ENCODE measurements at regions not wholly inside any gene's neighbourhood (a gene's known extent, or its start where the extent isn't known, plus 50 kb on each side); places are given as distances from the start of the nearest gene placed in this dataset.

DNA sequence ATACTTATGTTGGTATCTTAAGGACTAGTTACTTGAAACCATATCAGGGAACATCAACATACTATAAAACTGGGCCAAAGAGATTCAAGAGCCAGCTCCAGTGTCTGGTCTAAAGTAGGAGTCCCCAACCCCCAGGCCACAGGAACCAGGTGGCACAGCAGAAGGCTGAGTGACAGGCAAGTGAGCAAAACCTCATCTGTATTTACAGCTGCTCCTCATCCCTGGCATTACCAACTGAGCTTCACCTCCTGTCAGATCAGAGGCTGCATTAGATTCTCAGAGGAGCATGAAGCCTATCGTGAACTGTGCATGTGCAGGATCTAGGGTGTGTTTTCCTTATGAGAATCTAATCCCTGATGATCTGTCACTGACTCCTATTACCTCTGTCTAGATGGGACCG lies 581.6 kb upstream of the CDH9 start:
- TF ChIP-seq, protein P1, sequence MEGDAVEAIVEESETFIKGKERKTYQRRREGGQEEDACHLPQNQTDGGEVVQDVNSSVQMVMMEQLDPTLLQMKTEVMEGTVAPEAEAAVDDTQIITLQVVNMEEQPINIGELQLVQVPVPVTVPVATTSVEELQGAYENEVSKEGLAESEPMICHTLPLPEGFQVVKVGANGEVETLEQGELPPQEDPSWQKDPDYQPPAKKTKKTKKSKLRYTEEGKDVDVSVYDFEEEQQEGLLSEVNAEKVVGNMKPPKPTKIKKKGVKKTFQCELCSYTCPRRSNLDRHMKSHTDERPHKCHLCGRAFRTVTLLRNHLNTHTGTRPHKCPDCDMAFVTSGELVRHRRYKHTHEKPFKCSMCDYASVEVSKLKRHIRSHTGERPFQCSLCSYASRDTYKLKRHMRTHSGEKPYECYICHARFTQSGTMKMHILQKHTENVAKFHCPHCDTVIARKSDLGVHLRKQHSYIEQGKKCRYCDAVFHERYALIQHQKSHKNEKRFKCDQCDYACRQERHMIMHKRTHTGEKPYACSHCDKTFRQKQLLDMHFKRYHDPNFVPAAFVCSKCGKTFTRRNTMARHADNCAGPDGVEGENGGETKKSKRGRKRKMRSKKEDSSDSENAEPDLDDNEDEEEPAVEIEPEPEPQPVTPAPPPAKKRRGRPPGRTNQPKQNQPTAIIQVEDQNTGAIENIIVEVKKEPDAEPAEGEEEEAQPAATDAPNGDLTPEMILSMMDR (IDR thresholded peaks at IDR 0.05; ENCODE audit: low read depth, low read length): no peak
- H3K9me3 ChIP-seq (ENCODE audit: low read depth): no peaks in the 10 kb centered on the region
- H3K4me3 ChIP-seq: no peak overlapping the region
- no peaks in the 10 kb centered on the region for H3K36me3 ChIP-seq
- DNase-seq (ENCODE audit: low read depth in 1 of 2, low spot score in 1 of 2): no peak
- H3K27me3 ChIP-seq: no peaks in the 10 kb centered on the region
- no peaks in the 10 kb centered on the region for H3K4me1 ChIP-seq (ENCODE audit: low read depth)
- H3K27ac ChIP-seq: no peak overlapping the region

DNA sequence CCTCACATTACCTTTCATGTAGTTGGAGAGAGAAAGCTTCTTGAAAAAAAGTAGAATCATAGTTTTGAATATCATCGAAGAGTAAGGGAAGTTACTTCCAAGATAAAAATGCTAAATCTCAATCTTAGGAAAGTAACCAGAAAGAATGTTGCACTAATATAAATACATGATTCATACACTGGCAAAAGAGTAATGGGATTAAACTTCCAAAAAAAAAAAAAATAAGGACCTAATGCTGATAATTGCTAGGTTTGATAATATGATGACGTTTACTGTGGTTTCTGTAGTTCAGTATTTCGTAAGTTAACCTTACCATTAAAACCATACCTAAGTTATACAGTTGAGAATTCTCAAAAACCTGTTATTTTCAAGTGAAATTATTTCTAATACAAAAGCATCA lies 573.8 kb upstream of the CDH9 start:
- no peak overlapping the region for H3K27ac ChIP-seq
- no peak overlapping the region for H3K4me3 ChIP-seq
- no peaks in the 10 kb centered on the region for H3K9me3 ChIP-seq (ENCODE audit: low read depth)
- H3K27me3 ChIP-seq: no peaks in the 10 kb centered on the region
- no peaks in the 10 kb centered on the region for H3K4me1 ChIP-seq (ENCODE audit: low read depth)
- peak in 1 of 2 donors; percentile 59 for DNase-seq (ENCODE audit: low read depth in 1 of 2, low spot score in 1 of 2)
- TF ChIP-seq, protein P1 (IDR thresholded peaks at IDR 0.05; ENCODE audit: low read depth, low read length): no peak
- H3K36me3 ChIP-seq: no peaks in the 10 kb centered on the region

DNA sequence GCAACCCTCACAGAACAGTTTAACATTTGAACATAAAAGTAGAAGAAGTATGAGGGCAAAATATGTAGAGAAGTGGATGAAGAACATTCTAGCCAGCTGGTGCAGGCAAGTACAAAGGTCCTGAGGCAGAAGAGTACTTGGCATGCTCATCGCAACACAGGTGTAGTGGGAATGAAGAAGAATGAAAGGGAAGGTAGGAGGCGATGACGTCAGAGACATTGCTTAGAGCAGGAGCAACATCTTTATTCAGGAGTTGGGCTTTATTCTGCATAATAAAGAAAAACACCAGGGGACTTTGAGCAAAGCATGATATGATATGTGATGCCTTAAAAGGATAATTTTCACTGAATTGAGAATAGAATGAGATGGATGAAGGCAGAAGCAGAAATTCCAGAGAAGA lies 570.6 kb upstream of the CDH9 start:
- no peak overlapping the region for H3K27ac ChIP-seq
- TF ChIP-seq, protein P1 (IDR thresholded peaks at IDR 0.05; ENCODE audit: low read depth, low read length): no peak
- no peaks in the 10 kb centered on the region for H3K36me3 ChIP-seq
- no peak overlapping the region for H3K4me3 ChIP-seq
- H3K9me3 ChIP-seq (ENCODE audit: low read depth): no peaks in the 10 kb centered on the region
- no peak for DNase-seq (ENCODE audit: low read depth in 1 of 2, low spot score in 1 of 2)
- H3K4me1 ChIP-seq (ENCODE audit: low read depth): no peaks in the 10 kb centered on the region
- H3K27me3 ChIP-seq: no peaks in the 10 kb centered on the region

DNA sequence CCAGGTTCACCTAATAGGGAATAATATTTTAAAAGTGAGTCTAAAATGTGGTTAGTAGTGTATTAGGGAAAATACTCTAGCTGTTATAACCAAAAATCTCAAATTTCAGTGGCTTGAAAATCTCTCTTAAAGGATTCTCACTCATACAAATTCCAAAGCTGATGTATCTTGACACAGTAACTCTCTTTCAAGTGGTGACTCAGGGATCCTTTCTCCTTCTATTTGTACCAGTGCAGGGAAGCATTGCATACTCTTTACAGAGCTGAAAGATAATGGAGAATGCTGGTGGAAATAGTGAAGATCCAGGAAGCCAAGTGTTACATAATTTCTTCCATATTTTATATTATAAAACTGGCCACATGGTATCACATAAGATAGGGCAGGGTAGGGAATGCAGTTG lies 560.2 kb upstream of the CDH9 start:
- DNase-seq (ENCODE audit: low read depth in 1 of 2, low spot score in 1 of 2): peak in 1 of 2 donors; percentile 58
- TF ChIP-seq, protein P1 (IDR thresholded peaks at IDR 0.05; ENCODE audit: low read depth, low read length): no peak
- H3K27ac ChIP-seq: no peak overlapping the region
- no peaks in the 10 kb centered on the region for H3K4me1 ChIP-seq (ENCODE audit: low read depth)
- no peaks in the 10 kb centered on the region for H3K9me3 ChIP-seq (ENCODE audit: low read depth)
- H3K4me3 ChIP-seq: no peak overlapping the region
- H3K36me3 ChIP-seq: no peaks in the 10 kb centered on the region
- H3K27me3 ChIP-seq: no peaks in the 10 kb centered on the region

DNA sequence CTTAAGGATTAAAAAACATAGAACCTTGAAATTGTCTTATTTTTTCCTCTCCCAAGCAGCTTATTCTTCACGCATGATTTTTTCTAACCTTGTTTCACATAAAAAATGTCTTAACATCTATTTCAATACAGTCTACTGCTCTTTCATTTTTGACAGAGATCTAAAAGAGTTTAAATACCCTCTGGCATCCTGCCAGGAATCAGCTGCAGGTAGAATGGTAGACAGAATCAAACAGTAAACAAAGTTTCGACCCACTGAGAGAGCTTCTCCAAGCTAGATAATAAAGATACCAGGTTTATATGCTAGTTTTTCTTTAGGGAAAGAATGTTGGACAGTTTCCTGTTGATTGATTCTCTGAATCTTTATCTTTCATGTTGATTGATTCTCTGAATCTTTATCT lies 555.8 kb upstream of the CDH9 start:
- Histone ChIP-seq H3K9me3 (ENCODE audit: low read depth) (no peaks in the 10 kb centered on the region), H3K27ac (no peak overlapping the region), H3K36me3 (no peaks in the 10 kb centered on the region), H3K4me1 (ENCODE audit: low read depth) (no peaks in the 10 kb centered on the region), H3K27me3 (no peaks in the 10 kb centered on the region), H3K4me3 (no peak overlapping the region)
- DNase-seq (ENCODE audit: low read depth in 1 of 2, low spot score in 1 of 2): no peak
- TF ChIP-seq, protein P1 (IDR thresholded peaks at IDR 0.05; ENCODE audit: low read depth, low read length): no peak

DNA sequence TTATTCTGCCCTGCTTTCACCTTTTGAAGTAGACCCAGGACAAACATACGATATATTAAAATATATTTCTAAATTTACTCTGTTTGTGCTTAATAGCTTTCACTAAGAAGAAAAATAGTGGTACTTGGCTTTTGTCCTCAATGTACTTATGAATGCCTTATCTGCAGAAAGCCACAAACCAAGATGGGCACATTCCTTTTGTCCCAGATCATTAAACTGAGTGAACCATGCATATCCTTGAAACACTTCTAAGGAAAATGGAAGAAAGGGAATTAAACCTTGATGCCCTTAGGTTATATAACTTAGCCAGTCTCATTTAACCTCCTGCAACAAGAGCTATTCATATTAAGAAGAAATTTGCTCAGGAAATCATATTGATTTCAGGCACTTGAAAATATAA lies 553.8 kb upstream of the CDH9 start:
- peak in 1 of 2 donors; percentile 82 for DNase-seq (ENCODE audit: low read depth in 1 of 2, low spot score in 1 of 2)
- no peaks in the 10 kb centered on the region for H3K9me3 ChIP-seq (ENCODE audit: low read depth)
- H3K27ac ChIP-seq: no peak overlapping the region
- H3K27me3 ChIP-seq: no peaks in the 10 kb centered on the region
- H3K4me1 ChIP-seq (ENCODE audit: low read depth): no peaks in the 10 kb centered on the region
- TF ChIP-seq, protein P1 (IDR thresholded peaks at IDR 0.05; ENCODE audit: low read depth, low read length): no peak
- H3K36me3 ChIP-seq: no peaks in the 10 kb centered on the region
- H3K4me3 ChIP-seq: no peak overlapping the region

Data from cardiac muscle cell (in vitro differentiated cells and primary cell).